Amygdala (tissue), 56 donors: ENCODE measurements at regions not wholly inside any gene's neighbourhood (a gene's known extent, or its start where the extent isn't known, plus 50 kb on each side); places are given as distances from the start of the nearest gene placed in this dataset.

Experiments
- DNase-seq, 56 donors: peaks; one replicate each; lab custom pipeline; 2025; lab: John Stamatoyannopoulos, UW

- DNase-seq, result no peak
Observed at GRCh38 chr10:44673245-44673983, 237.7 kb upstream of the TMEM72 start.

- no peak for DNase-seq
Observed at GRCh38 chr10:44674536-44675386, 236.4 kb upstream of the TMEM72 start.

- no peak for DNase-seq
Observed at GRCh38 chr10:44675387-44675874, 235.7 kb upstream of the TMEM72 start.

- DNase-seq, result no peak
Observed at GRCh38 chr10:44680764-44681163, 230.4 kb upstream of the TMEM72 start.

GRCh38 chr10:44682507-44682906, 228.6 kb upstream of the TMEM72 start:
- no peak for DNase-seq

GRCh38 chr10:44684661-44685060, 226.5 kb upstream of the TMEM72 start:
- DNase-seq, result no peak

- DNase-seq, result no peak
Observed at GRCh38 chr10:44685220-44685619, 225.9 kb upstream of the TMEM72 start.

- DNase-seq, result no peak
Observed at GRCh38 chr10:44685747-44686146, 225.4 kb upstream of the TMEM72 start.

GRCh38 chr10:44689368-44689767, 221.8 kb upstream of the TMEM72 start:
- DNase-seq, result no peak

GRCh38 chr10:44696496-44696895, 214.6 kb upstream of the TMEM72 start:
- no peak for DNase-seq

- DNase-seq, result no peak
Observed at GRCh38 chr10:44697116-44697515, 214.0 kb upstream of the TMEM72 start.

- DNase-seq, result no peak
Observed at GRCh38 chr10:44702531-44702930, 208.6 kb upstream of the TMEM72 start.

GRCh38 chr10:44703241-44704155, 207.6 kb upstream of the TMEM72 start:
- DNase-seq, result no peak

- DNase-seq, result no peak
Observed at GRCh38 chr10:44704616-44705015, 206.5 kb upstream of the TMEM72 start.

- no peak for DNase-seq
Observed at GRCh38 chr10:44706745-44707144, 204.4 kb upstream of the TMEM72 start.

- no peak for DNase-seq
Observed at GRCh38 chr10:44713307-44713706, 197.8 kb upstream of the TMEM72 start.

GRCh38 chr10:44714451-44714850, 196.7 kb upstream of the TMEM72 start:
- no peak for DNase-seq

- DNase-seq, result no peak
Observed at GRCh38 chr10:44715136-44715535, 196.0 kb upstream of the TMEM72 start.

- no peak for DNase-seq
Observed at GRCh38 chr10:44716470-44717015, 194.6 kb upstream of the TMEM72 start.

GRCh38 chr10:44723082-44723481, 188.1 kb upstream of the TMEM72 start:
- no peak for DNase-seq
